Smooth muscle cell (in vitro differentiated cells): ENCODE measurements at regions not wholly inside any gene's neighbourhood (a gene's known extent, or its start where the extent isn't known, plus 50 kb on each side); places are given as distances from the start of the nearest gene placed in this dataset.
"Not testable (repeated sequence)": the region's sequence is repeated elsewhere in the genome, so short reads cannot be mapped to it uniquely, and the experiment has no call there.

ENCODE experiments used
- DNase-seq: peaks from one replicate; lab custom pipeline; 2025; ENCODE audit not compliant: unreplicated experiment; lab: John Stamatoyannopoulos, UW
- H2AFZ ChIP-seq: fragments of 200-600 bp; sonication (generic); 2 replicates; pipeline ENCODE4 v1.6.0; 2016; ENCODE audit warnings: antibody characterized with exemption, low read depth, mild to moderate bottlenecking
- H3F3A ChIP-seq: fragments of 200-600 bp; sonication (generic); 2 replicates; pipeline ENCODE4 v1.6.0; 2017; ENCODE audit warnings: antibody characterized with exemption, low read depth
- H3K27ac ChIP-seq: fragments of 200-600 bp; sonication (generic); 2 replicates; pipeline ENCODE4 v1.5.1; 2016; ENCODE audit warnings: low read depth, mild to moderate bottlenecking
- H3K27me3 ChIP-seq: fragments of 200-600 bp; sonication (generic); 2 replicates; pipeline ENCODE4 v1.6.1; 2016; ENCODE audit warnings: low read depth, mild to moderate bottlenecking
- H3K36me3 ChIP-seq: fragments of 200-600 bp; sonication (generic); 2 replicates; pipeline ENCODE4 v1.5.1; 2016; ENCODE audit warnings: low read depth
- H3K4me1 ChIP-seq: fragments of 200-600 bp; sonication (generic); 2 replicates; pipeline ENCODE4 v1.5.1; 2016; ENCODE audit warnings: low read depth
- H3K4me2 ChIP-seq: fragments of 200-600 bp; sonication (generic); 2 replicates; pipeline ENCODE4 v1.6.0; 2016; ENCODE audit warnings: mild to moderate bottlenecking
- H3K4me3 ChIP-seq: fragments of 200-600 bp; sonication (generic); 2 replicates; pipeline ENCODE4 v1.5.1; 2016; ENCODE audit warnings: mild to moderate bottlenecking
- H3K79me2 ChIP-seq: fragments of 200-600 bp; sonication (generic); 2 replicates; pipeline ENCODE4 v1.6.0; 2016; ENCODE audit warnings: low read depth, mild to moderate bottlenecking
- H3K9ac ChIP-seq: fragments of 200-600 bp; sonication (generic); 2 replicates; pipeline ENCODE4 v1.6.0; 2016; ENCODE audit warnings: low read depth
- H3K9me3 ChIP-seq: fragments of 200-600 bp; sonication (generic); replicated peaks from 2 replicates; pipeline ENCODE4 v1.5.1; 2016; ENCODE audit warnings: low read depth
- H4K20me1 ChIP-seq: fragments of 200-600 bp; sonication (generic); 2 replicates; pipeline ENCODE4 v1.6.0; 2016; ENCODE audit warnings: low read depth
- WGBS: methylation state at CpG from one replicate; pipeline ENCODE4 v1.1.7; 2016; ENCODE audit warnings: low lambda C conversion rate; 5-methylcytosine and 5-hydroxymethylcytosine counted together
- TF ChIP-seq, protein P1 (sequence below): fragments of 200-600 bp; sonication (generic); IDR thresholded peaks from 2 replicates; pipeline ENCODE4 v1.5.1; 2017; ENCODE audit warnings: borderline replicate concordance, mild to moderate bottlenecking, antibody characterized with exemption; ENCODE audit not compliant: insufficient read depth, poor library complexity, severe bottlenecking

DNA sequence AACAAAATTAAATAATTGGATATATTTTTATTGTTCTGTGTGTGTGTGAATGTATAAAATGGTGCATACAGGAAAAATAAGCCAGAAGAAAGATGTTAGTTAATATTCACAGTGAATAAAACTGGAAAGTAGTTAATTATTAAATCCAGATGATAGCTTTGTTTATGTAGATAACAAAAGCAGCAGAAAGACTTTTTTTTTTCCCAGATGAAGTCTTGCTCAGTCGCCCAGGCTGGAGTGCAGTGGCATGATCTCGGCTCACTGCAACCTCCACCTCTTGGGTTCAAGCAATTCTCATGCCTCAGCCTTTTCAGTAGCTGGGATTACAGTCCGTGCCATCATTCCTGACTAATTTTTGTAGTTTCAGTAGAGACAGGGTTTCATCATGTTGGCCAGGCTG lies 140.1 kb downstream of the ZNF486 start:
- H3K4me3 ChIP-seq: no peak overlapping the region
- DNase-seq: no peak
- H3F3A ChIP-seq: no peaks in the 10 kb centered on the region
- no peak overlapping the region for H3K4me2 ChIP-seq
- H3K27ac ChIP-seq: no peak overlapping the region
- 85% methylated on average over 3 of the region's 3 CpGs for WGBS
- H3K79me2 ChIP-seq: no peaks in the 10 kb centered on the region
- no peaks in the 10 kb centered on the region for H3K9me3 ChIP-seq
- no peak overlapping the region for H3K9ac ChIP-seq
- H3K27me3 ChIP-seq: no peaks in the 10 kb centered on the region
- TF ChIP-seq, protein P1, sequence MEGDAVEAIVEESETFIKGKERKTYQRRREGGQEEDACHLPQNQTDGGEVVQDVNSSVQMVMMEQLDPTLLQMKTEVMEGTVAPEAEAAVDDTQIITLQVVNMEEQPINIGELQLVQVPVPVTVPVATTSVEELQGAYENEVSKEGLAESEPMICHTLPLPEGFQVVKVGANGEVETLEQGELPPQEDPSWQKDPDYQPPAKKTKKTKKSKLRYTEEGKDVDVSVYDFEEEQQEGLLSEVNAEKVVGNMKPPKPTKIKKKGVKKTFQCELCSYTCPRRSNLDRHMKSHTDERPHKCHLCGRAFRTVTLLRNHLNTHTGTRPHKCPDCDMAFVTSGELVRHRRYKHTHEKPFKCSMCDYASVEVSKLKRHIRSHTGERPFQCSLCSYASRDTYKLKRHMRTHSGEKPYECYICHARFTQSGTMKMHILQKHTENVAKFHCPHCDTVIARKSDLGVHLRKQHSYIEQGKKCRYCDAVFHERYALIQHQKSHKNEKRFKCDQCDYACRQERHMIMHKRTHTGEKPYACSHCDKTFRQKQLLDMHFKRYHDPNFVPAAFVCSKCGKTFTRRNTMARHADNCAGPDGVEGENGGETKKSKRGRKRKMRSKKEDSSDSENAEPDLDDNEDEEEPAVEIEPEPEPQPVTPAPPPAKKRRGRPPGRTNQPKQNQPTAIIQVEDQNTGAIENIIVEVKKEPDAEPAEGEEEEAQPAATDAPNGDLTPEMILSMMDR: no peak
- no peak overlapping the region for H2AFZ ChIP-seq
- H4K20me1 ChIP-seq: no peaks in the 10 kb centered on the region
- no peaks in the 10 kb centered on the region for H3K4me1 ChIP-seq
- H3K36me3 ChIP-seq: no peaks in the 10 kb centered on the region

DNA sequence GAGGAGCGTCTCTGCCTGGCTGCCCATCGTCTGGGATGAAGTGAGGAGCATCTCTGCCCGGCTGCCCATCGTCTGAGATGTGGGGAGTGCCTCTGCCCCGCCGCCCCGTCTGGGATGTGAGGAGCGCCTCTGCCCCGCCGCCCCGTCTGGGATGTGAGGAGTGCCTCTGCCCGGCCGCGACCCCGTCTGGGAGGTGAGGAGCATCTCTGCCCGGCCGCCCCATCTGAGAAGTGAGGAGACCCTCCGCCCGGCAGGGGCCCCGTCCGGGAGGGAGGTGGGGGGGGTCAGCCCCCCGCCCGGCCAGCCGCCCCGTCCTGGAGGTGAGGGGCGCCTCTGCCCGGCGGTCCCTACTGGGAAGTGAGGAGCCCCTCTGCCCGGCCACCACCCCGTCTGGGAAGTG lies 129.3 kb downstream of the ZNF486 start:
- H2AFZ ChIP-seq, H3K9ac ChIP-seq, H3K4me2 ChIP-seq, H4K20me1 ChIP-seq, H3K9me3 ChIP-seq, H3K27ac ChIP-seq, H3K27me3 ChIP-seq, H3K4me3 ChIP-seq, DNase-seq, H3F3A ChIP-seq, H3K79me2 ChIP-seq, H3K4me1 ChIP-seq, H3K36me3 ChIP-seq: not testable (repeated sequence)
- WGBS: 94% methylated on average over 14 of the region's 30 CpGs

DNA sequence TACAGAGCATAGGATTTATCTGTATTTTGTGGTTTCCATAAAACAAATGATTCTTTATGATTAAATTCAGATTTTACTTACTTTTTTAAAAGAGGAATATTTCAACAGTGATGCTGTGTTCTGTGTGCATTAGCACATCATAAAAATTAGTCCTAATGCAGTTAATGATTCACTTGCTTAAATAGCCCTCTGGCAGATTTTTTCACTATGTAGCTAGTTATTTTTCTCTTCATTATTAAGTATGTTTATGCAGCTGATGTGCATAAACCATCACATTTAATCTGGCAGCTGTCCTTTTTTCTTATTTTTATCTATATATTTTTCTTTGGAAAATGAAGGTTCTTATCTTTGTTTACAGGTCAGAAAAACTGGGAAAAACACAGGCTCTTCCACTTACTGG lies 127.2 kb downstream of the ZNF486 start:
- Histone ChIP-seq H3F3A (no peaks in the 10 kb centered on the region), H4K20me1 (no peaks in the 10 kb centered on the region), H3K27ac (no peak overlapping the region), H3K9me3 (no peaks in the 10 kb centered on the region), H3K4me2 (no peak overlapping the region), H3K9ac (no peak overlapping the region), H3K4me3 (no peak overlapping the region), H2AFZ (no peak overlapping the region), H3K27me3 (no peaks in the 10 kb centered on the region), H3K36me3 (no peaks in the 10 kb centered on the region), H3K79me2 (no peaks in the 10 kb centered on the region), H3K4me1 (no peaks in the 10 kb centered on the region)
- TF ChIP-seq, protein P1: no peak
- no peak for DNase-seq

DNA sequence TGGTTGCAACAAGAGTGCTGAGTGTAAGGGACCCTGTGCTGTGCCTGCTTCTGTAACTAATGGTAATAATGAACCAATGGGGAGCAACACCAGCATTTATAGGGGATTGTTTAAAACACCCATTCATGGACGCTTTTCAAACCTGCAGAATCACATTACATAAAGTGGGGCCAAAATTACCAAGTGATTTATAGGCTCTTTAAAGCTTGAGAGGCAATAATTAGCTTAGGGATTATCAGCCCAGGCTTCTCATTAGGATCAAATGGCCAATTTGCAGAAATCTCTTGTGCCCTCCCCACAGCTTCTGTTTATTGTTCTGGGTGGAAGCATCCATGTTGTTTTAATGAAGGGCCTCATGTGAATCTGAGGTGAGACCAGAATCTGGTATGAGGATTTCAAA lies 125.5 kb downstream of the ZNF486 start:
- not testable (repeated sequence) for H3K4me1 ChIP-seq, H3K27ac ChIP-seq, H3K79me2 ChIP-seq, H3K9ac ChIP-seq, H4K20me1 ChIP-seq, H3F3A ChIP-seq, H3K4me2 ChIP-seq, H3K27me3 ChIP-seq, H2AFZ ChIP-seq, DNase-seq, H3K9me3 ChIP-seq, H3K36me3 ChIP-seq, H3K4me3 ChIP-seq
- 69% methylated on average over 1 of the region's 1 CpG for WGBS

DNA sequence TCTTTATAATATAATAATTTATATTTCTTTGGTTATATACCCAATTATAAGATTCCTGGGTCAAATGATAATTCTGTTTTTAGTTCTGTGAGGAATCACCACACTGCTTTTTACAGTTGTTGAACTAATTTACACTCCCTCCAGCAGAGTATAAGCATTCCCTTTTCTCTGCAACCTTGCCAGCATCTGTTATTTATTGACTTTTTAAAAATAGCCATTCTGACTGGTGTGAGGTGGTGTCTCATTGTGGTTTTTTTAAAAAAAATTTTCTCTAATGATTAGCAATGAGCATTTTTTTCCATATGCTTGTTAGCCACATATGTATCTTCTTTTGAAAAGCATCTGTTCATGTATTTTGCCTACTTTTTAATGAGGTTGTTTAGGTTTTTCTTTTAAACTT lies 122.2 kb downstream of the ZNF486 start:
- no peaks in the 10 kb centered on the region for H3K79me2 ChIP-seq
- no peak overlapping the region for H3K9ac ChIP-seq
- H3K27me3 ChIP-seq: no peaks in the 10 kb centered on the region
- no peak overlapping the region for H3K4me2 ChIP-seq
- no peak for DNase-seq
- H2AFZ ChIP-seq: no peak overlapping the region
- H3K4me1 ChIP-seq: no peaks in the 10 kb centered on the region
- TF ChIP-seq, protein P1: no peak
- H3F3A ChIP-seq: no peaks in the 10 kb centered on the region
- no peaks in the 10 kb centered on the region for H3K9me3 ChIP-seq
- H4K20me1 ChIP-seq: no peaks in the 10 kb centered on the region
- no peaks in the 10 kb centered on the region for H3K36me3 ChIP-seq
- no peak overlapping the region for H3K27ac ChIP-seq
- H3K4me3 ChIP-seq: no peak overlapping the region
